NCI-H2196 treated with DMSO at 0.1 percent for 48 hours (cell line): ENCODE measurements at regions not wholly inside any gene's neighbourhood (a gene's known extent, or its start where the extent isn't known, plus 50 kb on each side); places are given as distances from the start of the nearest gene placed in this dataset.
A peak's percentile ranks its signal among the peaks of the same experiment; 100 is the strongest.

Experiments used
- DNase-seq: peaks from one replicate; lab custom pipeline; 2025; ENCODE audit not compliant: unreplicated experiment; lab: John Stamatoyannopoulos, UW

- no peak for DNase-seq
Observed at GRCh38 chr1:14294860-14295536, 303.5 kb upstream of the KAZN start.

- no peak for DNase-seq
Observed at GRCh38 chr1:14296795-14297194, 301.7 kb upstream of the KAZN start.

- DNase-seq = no peak
Observed at GRCh38 chr1:14297356-14297755, 301.1 kb upstream of the KAZN start.

GRCh38 chr1:14298806-14299205 is 299.7 kb upstream of the KAZN start:
- no peak for DNase-seq

GRCh38 chr1:14300991-14301703 is 297.3 kb upstream of the KAZN start:
- no peak for DNase-seq

- DNase-seq = no peak
Observed at GRCh38 chr1:14301704-14302024, 296.8 kb upstream of the KAZN start.

GRCh38 chr1:14302025-14302424 is 296.5 kb upstream of the KAZN start:
- no peak for DNase-seq

- DNase-seq = no peak
Observed at GRCh38 chr1:14303011-14303410, 295.5 kb upstream of the KAZN start.

GRCh38 chr1:14304381-14304865 is 294.1 kb upstream of the KAZN start:
- no peak for DNase-seq

- DNase-seq = no peak
Observed at GRCh38 chr1:14308460-14308859, 290.0 kb upstream of the KAZN start.

- DNase-seq = no peak
Observed at GRCh38 chr1:14309984-14310383, 288.5 kb upstream of the KAZN start.

GRCh38 chr1:14310476-14310875 is 288.0 kb upstream of the KAZN start:
- DNase-seq = no peak

GRCh38 chr1:14313731-14314431 is 284.6 kb upstream of the KAZN start:
- DNase-seq = no peak

GRCh38 chr1:14318830-14319229 is 279.7 kb upstream of the KAZN start:
- DNase-seq = no peak

- DNase-seq = peak; percentile 60
Observed at GRCh38 chr1:14320518-14320917, 278.0 kb upstream of the KAZN start.

- no peak for DNase-seq
Observed at GRCh38 chr1:14320986-14321385, 277.5 kb upstream of the KAZN start.

GRCh38 chr1:14321422-14321821 is 277.1 kb upstream of the KAZN start:
- DNase-seq = no peak

- DNase-seq = no peak
Observed at GRCh38 chr1:14323568-14324247, 274.8 kb upstream of the KAZN start.

- no peak for DNase-seq
Observed at GRCh38 chr1:14324248-14324630, 274.2 kb upstream of the KAZN start.

- no peak for DNase-seq
Observed at GRCh38 chr1:14326857-14327256, 271.6 kb upstream of the KAZN start.

- DNase-seq = no peak
Observed at GRCh38 chr1:14328685-14329084, 269.8 kb upstream of the KAZN start.

GRCh38 chr1:14332158-14332557 is 266.3 kb upstream of the KAZN start:
- no peak for DNase-seq
